ENCODE measurements at regions not wholly inside any gene's neighbourhood (a gene's known extent, or its start where the extent isn't known, plus 50 kb on each side); places are given as distances from the start of the nearest gene placed in this dataset.

DNA sequence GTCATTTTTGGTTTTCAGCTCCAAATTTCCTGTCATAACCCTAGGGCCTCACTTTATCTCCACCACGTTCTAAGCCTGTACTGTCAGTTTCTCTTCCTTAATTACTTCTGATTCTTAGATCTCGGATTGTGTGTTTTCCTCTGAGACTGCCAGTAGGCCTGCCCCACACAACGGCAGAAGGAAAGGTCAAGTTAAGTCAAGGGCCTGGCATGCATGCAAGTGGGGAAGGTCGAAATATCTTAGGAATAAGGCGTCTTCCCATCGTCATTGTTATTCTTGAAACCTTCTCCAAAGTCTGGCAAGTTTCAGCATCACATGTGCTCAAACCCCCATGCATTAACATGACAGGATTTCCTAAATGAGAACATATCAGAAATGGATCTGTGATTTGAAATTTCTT is 203.5 kb upstream of the TSHZ2 start:
- TF ChIP-seq ZNF274 (IDR thresholded peaks at IDR 0.05; ENCODE audit: low read depth, low read length) (no peak), ELF1 (IDR thresholded peaks at IDR 0.05; ENCODE audit: borderline replicate concordance, low read depth) (no peak), POLR2A (IDR thresholded peaks at IDR 0.05; ENCODE audit: borderline replicate concordance, extremely low read depth, insufficient read depth, insufficient read length) (no peak), EZH2 (IDR thresholded peaks at IDR 0.05) (no peak), ZFX (IDR thresholded peaks at IDR 0.05) (no peak), MAX (IDR thresholded peaks at IDR 0.05) (no peak), EZH2phosphoT487 (IDR thresholded peaks at IDR 0.05; ENCODE audit: borderline replicate concordance) (no peak), CBX3 (IDR thresholded peaks at IDR 0.05; ENCODE audit: low read depth) (no peak), SIN3A (IDR thresholded peaks at IDR 0.05; ENCODE audit: low read depth) (no peak)
- TF ChIP-seq, protein P1, sequence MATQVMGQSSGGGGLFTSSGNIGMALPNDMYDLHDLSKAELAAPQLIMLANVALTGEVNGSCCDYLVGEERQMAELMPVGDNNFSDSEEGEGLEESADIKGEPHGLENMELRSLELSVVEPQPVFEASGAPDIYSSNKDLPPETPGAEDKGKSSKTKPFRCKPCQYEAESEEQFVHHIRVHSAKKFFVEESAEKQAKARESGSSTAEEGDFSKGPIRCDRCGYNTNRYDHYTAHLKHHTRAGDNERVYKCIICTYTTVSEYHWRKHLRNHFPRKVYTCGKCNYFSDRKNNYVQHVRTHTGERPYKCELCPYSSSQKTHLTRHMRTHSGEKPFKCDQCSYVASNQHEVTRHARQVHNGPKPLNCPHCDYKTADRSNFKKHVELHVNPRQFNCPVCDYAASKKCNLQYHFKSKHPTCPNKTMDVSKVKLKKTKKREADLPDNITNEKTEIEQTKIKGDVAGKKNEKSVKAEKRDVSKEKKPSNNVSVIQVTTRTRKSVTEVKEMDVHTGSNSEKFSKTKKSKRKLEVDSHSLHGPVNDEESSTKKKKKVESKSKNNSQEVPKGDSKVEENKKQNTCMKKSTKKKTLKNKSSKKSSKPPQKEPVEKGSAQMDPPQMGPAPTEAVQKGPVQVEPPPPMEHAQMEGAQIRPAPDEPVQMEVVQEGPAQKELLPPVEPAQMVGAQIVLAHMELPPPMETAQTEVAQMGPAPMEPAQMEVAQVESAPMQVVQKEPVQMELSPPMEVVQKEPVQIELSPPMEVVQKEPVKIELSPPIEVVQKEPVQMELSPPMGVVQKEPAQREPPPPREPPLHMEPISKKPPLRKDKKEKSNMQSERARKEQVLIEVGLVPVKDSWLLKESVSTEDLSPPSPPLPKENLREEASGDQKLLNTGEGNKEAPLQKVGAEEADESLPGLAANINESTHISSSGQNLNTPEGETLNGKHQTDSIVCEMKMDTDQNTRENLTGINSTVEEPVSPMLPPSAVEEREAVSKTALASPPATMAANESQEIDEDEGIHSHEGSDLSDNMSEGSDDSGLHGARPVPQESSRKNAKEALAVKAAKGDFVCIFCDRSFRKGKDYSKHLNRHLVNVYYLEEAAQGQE (IDR thresholded peaks at IDR 0.05; ENCODE audit: low read depth): no peak
- TF ChIP-seq, protein P2, sequence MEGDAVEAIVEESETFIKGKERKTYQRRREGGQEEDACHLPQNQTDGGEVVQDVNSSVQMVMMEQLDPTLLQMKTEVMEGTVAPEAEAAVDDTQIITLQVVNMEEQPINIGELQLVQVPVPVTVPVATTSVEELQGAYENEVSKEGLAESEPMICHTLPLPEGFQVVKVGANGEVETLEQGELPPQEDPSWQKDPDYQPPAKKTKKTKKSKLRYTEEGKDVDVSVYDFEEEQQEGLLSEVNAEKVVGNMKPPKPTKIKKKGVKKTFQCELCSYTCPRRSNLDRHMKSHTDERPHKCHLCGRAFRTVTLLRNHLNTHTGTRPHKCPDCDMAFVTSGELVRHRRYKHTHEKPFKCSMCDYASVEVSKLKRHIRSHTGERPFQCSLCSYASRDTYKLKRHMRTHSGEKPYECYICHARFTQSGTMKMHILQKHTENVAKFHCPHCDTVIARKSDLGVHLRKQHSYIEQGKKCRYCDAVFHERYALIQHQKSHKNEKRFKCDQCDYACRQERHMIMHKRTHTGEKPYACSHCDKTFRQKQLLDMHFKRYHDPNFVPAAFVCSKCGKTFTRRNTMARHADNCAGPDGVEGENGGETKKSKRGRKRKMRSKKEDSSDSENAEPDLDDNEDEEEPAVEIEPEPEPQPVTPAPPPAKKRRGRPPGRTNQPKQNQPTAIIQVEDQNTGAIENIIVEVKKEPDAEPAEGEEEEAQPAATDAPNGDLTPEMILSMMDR (IDR thresholded peaks at IDR 0.05 in 2 of 3, conservative IDR thresholded peaks at IDR 0.05 in 1 of 3; ENCODE audit: borderline replicate concordance in 1 of 3, insufficient read depth in 1 of 3, low read depth in 2 of 3, low read length in 2 of 3): no peak

Measured in HCT116 (cell line).